ENCODE measurements at regions not wholly inside any gene's neighbourhood (a gene's known extent, or its start where the extent isn't known, plus 50 kb on each side); places are given as distances from the start of the nearest gene placed in this dataset.

- peaks cover 40% of the 10 kb centered on the region for H3K27me3 Mint-ChIP-seq (ENCODE audit: unreplicated experiment)
- H3K27ac Mint-ChIP-seq (ENCODE audit: unreplicated experiment): no peak overlapping the region
- H3K9me3 Mint-ChIP-seq (ENCODE audit: unreplicated experiment): peaks cover 7% of the 10 kb centered on the region
- H3K4me1 Mint-ChIP-seq (ENCODE audit: unreplicated experiment): peaks cover 22% of the 10 kb centered on the region
- no peak for TF ChIP-seq CTCF (IDR thresholded peaks at IDR 0.05)
- H3K4me3 Mint-ChIP-seq (ENCODE audit: unreplicated experiment): no peak overlapping the region
- H3K36me3 Mint-ChIP-seq (ENCODE audit: unreplicated experiment): no peaks in the 10 kb centered on the region
- DNase-seq (ENCODE audit: extremely low spot score, unreplicated experiment): peak; percentile 74
Measured at GRCh38 chr17:77736199-77736585, 222.3 kb upstream of the TNRC6C start.

- no peaks in the 10 kb centered on the region for H3K36me3 Mint-ChIP-seq (ENCODE audit: unreplicated experiment)
- no peak for TF ChIP-seq CTCF (IDR thresholded peaks at IDR 0.05)
- peaks cover 7% of the 10 kb centered on the region for H3K9me3 Mint-ChIP-seq (ENCODE audit: unreplicated experiment)
- peaks cover 22% of the 10 kb centered on the region for H3K4me1 Mint-ChIP-seq (ENCODE audit: unreplicated experiment)
- no peak overlapping the region for H3K27ac Mint-ChIP-seq (ENCODE audit: unreplicated experiment)
- peaks cover 40% of the 10 kb centered on the region for H3K27me3 Mint-ChIP-seq (ENCODE audit: unreplicated experiment)
- no peak overlapping the region for H3K4me3 Mint-ChIP-seq (ENCODE audit: unreplicated experiment)
- DNase-seq (ENCODE audit: extremely low spot score, unreplicated experiment): peak; percentile 57
Measured at GRCh38 chr17:77736721-77737120, 221.8 kb upstream of the TNRC6C start.

GRCh38 chr17:77737442-77738265 is 220.8 kb upstream of the TNRC6C start:
- Mint-ChIP-seq H3K27me3 (ENCODE audit: unreplicated experiment) (peaks cover 33% of the 10 kb centered on the region), H3K4me1 (ENCODE audit: unreplicated experiment) (peaks cover 22% of the 10 kb centered on the region), H3K27ac (ENCODE audit: unreplicated experiment) (no peak overlapping the region), H3K4me3 (ENCODE audit: unreplicated experiment) (no peak overlapping the region), H3K36me3 (ENCODE audit: unreplicated experiment) (no peaks in the 10 kb centered on the region), H3K9me3 (ENCODE audit: unreplicated experiment) (peaks cover under 1% of the 10 kb centered on the region)
- TF ChIP-seq CTCF (IDR thresholded peaks at IDR 0.05): no peak
- peak; percentile 80 for DNase-seq (ENCODE audit: extremely low spot score, unreplicated experiment)

GRCh38 chr17:77738751-77739531 is 219.6 kb upstream of the TNRC6C start:
- Mint-ChIP-seq H3K4me3 (ENCODE audit: unreplicated experiment) (no peak overlapping the region), H3K36me3 (ENCODE audit: unreplicated experiment) (no peaks in the 10 kb centered on the region), H3K27ac (ENCODE audit: unreplicated experiment) (no peak overlapping the region), H3K9me3 (ENCODE audit: unreplicated experiment) (no peaks in the 10 kb centered on the region), H3K4me1 (ENCODE audit: unreplicated experiment) (peaks cover 22% of the 10 kb centered on the region), H3K27me3 (ENCODE audit: unreplicated experiment) (peaks cover 34% of the 10 kb centered on the region)
- DNase-seq (ENCODE audit: extremely low spot score, unreplicated experiment): peak; percentile 66
- TF ChIP-seq CTCF (IDR thresholded peaks at IDR 0.05): no peak

- DNase-seq (ENCODE audit: extremely low spot score, unreplicated experiment): no peak
- H3K4me3 Mint-ChIP-seq (ENCODE audit: unreplicated experiment): no peak overlapping the region
- peaks cover 40% of the 10 kb centered on the region for H3K27me3 Mint-ChIP-seq (ENCODE audit: unreplicated experiment)
- no peaks in the 10 kb centered on the region for H3K36me3 Mint-ChIP-seq (ENCODE audit: unreplicated experiment)
- H3K9me3 Mint-ChIP-seq (ENCODE audit: unreplicated experiment): peaks cover 11% of the 10 kb centered on the region
- TF ChIP-seq CTCF (IDR thresholded peaks at IDR 0.05): no peak
- no peak overlapping the region for H3K27ac Mint-ChIP-seq (ENCODE audit: unreplicated experiment)
- H3K4me1 Mint-ChIP-seq (ENCODE audit: unreplicated experiment): peaks cover 8% of the 10 kb centered on the region
Measured at GRCh38 chr17:77740481-77740880, 218.0 kb upstream of the TNRC6C start.

All from osteocyte (in vitro differentiated cells).